Activated CD4-positive, alpha-beta T cell treated with anti-CD3 and anti-CD28 coated beads, Interleukin-2, amount 50 U/mL, for 24 hours (primary cell): ENCODE measurements at regions not wholly inside any gene's neighbourhood (a gene's known extent, or its start where the extent isn't known, plus 50 kb on each side); places are given as distances from the start of the nearest gene placed in this dataset.

Experiments
- DNase-seq, 2 donors: peaks; one replicate each; pipeline ENCODE4 v3.0.0-alpha.2; 2020; ENCODE audit warnings: low read depth in 1 of 2, low spot score in 1 of 2

DNA sequence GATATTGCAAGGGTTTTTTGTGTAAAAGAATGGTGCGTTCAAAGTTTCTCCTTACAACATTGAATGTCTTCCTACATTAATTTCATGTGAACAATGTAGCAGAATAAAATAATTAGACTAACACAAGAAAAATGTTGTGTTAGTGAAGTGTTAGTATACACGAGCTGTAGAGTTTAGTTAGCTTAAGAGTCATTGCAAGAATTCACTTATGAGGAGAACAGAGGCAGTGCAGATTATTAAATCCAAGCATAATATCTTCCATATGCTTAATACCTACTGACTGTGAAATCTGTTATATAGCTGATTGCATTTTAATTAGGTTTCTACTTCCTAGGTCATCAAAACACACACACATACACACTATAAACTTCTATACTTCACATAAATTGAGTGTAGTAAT lies 959.0 kb downstream of the FAT4 start:
- DNase-seq, result no peak

DNA sequence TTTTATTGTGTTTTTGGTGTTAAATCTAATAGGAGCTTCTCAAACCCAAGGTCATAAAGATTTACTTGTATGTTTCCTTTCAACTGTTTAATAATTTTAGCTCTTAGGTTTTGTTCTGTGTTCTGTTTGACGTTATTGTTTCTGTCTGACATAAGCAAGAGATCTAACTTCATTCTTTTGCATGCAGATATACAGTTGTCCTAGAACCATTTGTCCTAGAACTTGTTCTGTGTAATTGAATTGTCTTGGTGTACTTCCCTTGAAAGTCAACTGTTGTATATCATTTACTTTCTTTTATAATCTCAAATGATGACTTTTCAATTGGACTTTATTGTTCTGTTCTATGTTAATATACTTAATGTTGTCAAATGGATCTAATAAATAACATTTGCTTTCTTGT lies 977.1 kb downstream of the FAT4 start:
- DNase-seq, result no peak

DNA sequence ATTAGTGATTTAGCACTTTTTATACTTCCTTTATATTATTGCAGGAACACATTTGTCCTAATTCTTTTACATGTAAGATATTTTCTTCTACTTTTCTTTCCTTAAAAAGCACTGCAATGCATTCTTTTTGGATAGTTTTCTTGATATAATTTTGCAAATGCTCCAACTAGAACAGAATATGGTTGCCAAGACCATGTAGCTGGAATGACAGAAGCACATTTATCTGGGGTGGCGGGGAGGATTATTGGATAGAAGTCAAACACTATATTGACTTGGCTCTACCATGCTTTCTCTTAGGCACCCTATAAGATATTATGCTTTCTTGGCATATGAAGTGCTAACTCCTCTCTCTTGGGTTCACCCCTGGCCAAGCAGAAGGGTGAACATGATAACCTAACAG lies 983.5 kb downstream of the FAT4 start:
- no peak for DNase-seq

- no peak for DNase-seq
These were observed 991.6 kb downstream of the FAT4 start for GRCh38 chr4:126306152-126306869.

GRCh38 chr4:126318376-126318775 lies 1003.6 kb downstream of the FAT4 start:
- no peak for DNase-seq

- DNase-seq, result no peak
These were observed 1014.2 kb downstream of the FAT4 start for GRCh38 chr4:126328914-126329313.

DNA sequence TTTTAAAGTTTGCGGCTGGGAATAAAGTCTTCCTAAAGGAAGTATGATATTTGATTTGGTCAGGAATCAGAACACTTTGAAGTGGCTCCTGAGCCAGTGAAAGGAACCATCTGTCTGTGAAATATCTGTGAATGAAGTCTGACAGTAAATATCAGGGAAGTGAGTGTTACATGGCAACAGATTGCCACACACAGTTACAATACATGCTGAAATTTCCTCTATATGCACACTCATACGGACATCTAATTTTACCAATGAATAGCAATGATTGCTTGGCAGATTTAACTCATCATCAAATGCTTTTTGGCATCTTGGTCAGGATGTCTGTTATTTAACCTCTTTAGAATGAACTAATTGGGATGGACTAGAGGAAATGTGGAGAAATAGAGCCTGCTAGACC lies 1023.8 kb downstream of the FAT4 start:
- no peak for DNase-seq

DNA sequence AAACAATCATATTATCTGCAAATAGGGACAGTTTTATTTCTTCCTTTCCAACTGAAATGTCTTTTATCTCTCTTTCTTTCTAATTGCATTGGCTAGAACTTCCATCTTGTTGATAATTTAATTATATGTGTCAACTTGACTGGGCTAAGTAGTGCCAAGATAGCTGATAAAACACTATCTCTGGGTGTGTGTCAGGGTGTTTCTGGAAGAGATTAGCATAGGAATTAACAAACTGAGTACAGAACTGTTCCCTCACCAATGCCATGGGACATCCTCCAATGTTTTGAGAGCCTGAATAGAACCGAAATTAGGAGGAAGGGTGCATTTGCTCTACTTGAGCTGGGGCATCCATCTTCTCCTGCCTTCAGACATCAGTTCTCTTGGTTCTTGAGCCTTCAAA lies 1027.2 kb downstream of the FAT4 start:
- no peak for DNase-seq

DNA sequence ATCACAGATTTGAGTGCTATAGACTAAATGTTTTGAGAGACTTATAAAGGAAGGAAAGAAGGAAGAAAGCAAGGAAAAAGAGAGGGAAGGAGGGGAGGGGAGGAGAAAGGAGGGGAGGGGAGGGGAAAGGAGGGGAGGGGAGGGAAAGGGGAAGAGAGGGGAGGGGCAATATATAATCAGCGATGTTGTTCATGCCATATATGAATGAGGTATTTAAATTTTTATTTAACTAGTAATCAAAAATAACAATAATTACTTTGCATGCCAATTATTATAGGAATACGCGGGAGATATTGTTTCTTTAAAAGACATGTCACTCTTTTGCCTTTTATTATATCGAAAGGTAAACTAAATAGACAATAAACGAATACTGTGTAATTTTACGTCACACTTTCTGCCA lies 1029.7 kb downstream of the FAT4 start:
- no peak for DNase-seq

DNA sequence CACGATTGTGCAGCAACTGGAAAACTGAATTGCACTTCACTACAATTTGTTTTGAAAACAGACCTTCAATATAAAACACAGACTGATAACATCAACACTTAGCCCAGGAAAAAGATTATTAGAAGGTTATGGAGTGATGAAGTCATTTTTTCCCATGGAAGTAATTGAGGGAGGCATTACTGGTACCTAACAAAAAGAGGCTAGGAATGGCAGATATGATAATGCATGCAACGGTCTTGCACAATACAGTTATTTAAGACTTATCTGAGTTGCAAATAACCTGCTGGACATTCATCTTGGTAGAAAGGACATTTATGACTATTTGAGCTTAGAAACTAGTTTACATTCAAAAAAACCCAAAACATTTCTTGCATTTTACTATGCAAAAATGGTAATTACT lies 1031.9 kb downstream of the FAT4 start:
- DNase-seq, result no peak

- no peak for DNase-seq
These were observed 1040.0 kb downstream of the FAT4 start for GRCh38 chr4:126354784-126355183.

- no peak for DNase-seq
These were observed 1043.3 kb downstream of the FAT4 start for GRCh38 chr4:126358041-126358440.

DNA sequence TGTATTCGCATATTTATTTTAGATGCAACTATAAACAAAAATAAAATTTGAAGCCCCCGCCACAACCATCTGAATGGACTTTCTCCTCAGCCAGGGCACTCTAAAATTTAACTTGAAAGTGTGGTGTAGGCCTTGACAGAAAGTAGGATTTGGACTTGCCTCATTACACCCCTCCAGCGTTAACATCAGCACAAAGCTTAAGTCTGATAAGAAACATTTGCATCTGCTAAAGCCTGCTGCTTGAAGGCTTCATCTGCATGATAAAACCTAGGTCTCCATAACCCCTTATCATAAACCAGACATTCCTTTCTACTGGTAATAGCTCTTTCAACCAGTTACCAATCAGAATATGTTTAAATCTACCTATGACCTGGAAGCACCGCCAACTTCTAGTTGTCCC lies 1046.5 kb downstream of the FAT4 start:
- no peak for DNase-seq

DNA sequence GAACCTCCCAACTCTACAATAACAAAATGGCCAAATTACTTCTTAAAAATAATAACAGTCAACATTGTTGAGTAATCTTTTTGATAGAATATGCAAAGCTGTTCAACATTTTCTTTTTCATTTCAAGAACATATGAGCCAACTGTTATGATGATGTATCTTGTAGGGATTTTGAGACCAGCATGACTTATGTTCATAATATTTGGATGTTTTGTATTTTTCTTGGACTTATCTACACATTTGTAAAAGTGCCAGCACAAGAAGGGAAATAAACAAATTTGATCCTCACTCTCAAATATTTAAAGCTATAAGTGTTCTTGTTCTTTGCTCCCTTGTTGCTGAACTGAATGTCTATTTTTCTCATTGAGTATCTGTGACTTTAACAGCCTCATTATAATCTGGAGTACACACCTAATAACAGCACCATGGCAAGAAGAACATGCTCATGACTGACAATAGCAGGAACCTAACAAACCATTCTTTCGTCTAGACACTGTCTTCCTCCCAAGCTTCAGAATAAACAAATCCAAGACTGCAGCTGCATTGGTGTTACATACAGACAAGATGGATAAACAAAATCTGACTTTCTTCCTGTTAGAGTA lies 1049.7 kb downstream of the FAT4 start:
- no peak for DNase-seq

DNA sequence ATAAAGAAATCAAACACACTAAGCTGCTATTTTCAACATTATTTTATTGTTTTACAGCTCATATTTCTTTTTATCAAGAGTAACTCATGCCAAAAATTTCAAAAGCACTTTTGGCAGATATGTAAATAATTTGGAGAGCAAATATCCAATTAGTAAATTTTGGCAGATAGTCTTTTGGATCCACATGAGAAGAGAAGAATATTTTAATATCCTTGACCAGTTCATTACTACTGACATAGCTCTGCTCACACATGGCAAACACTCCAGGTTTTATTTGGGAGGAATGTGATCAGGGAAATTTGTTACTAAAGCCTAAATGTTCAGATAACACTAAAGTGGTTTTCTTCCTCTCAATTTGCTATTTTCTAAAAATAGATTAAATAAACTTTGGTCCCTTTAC lies 1054.3 kb downstream of the FAT4 start:
- DNase-seq, result no peak

DNA sequence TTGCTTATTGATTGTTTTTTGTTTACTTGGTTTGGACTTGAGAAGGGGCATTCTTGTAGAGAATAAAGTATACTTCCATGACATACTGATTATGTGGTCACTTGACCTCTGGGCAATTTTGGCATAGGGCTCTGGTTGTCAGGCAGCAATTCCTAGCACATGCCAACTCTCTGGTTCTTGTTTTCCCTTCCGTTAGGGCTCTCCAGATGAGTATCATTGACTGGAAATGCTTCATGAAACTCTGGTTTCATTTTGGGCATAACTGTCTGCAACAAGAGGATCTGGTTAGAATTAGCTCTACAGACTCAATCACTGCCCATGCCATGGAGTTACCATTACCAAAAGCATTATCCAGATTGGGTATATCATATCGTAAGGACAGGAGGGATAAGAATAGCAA lies 1057.9 kb downstream of the FAT4 start:
- DNase-seq, result no peak

DNA sequence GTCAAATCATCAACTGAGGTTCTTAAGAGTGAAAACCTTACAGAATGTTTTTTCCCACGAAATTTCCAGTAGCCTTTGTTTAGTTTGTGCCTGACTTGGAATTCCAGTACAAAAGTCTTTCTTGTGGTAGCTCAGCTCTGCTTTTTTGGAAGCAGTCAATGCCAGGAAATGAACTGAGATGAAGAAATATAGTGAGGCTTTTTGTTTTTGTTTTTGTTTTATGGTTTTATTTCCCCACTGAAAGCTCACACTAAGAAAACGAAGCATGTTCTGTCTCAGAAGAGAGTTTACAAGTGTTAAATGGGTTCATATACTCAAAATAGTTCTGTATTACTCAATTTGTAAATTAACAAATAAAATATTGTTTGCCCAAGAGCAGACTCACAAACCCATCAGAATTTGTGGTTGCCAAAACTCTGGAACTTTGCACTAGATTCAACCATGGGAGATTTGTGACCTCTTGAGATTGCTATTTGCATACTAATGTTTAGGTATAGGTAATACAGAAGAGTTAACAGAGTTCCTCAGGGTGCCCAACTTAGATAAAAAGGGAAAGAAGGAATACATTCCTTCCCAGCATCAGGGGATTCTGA lies 1060.8 kb downstream of the FAT4 start:
- no peak for DNase-seq

DNA sequence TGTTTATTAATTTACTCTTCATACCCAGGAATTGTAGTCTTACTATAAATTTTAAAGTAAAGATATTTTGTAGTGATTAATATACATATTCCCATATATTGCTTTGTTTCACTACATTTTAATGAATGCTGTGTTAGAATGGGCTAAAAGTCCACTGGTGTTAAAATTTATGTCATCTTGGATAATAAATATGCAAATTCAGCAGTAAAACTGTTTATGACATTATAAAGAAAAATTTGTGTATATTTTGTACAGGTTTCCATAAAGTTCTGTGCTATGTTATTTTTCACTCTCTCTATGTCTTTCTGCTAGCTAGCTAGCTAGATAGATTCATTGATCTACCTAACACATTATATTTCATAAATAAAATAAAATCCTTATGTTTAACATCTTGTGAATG lies 1071.2 kb downstream of the FAT4 start:
- DNase-seq, result no peak

DNA sequence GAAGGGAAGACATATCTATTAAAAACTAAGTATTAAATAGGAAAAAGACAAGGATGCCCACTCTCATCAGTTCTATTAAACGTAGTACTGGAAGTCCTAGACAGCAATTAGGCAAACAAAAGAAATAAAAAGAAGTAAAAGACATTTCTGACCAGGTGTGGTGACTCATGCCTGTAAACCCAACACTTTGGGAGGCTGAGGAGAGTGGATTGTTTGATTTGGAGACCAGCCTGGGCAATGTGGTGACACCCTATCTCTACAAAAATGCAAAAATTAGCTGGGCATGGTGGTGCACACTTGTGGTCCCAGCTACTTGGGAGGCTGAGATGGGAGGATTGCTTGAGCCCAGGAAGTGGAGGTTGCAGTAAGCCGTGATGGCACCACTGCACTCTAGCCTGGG lies 1071.8 kb downstream of the FAT4 start:
- no peak for DNase-seq

GRCh38 chr4:126395664-126396063 lies 1080.9 kb downstream of the FAT4 start:
- no peak for DNase-seq

DNA sequence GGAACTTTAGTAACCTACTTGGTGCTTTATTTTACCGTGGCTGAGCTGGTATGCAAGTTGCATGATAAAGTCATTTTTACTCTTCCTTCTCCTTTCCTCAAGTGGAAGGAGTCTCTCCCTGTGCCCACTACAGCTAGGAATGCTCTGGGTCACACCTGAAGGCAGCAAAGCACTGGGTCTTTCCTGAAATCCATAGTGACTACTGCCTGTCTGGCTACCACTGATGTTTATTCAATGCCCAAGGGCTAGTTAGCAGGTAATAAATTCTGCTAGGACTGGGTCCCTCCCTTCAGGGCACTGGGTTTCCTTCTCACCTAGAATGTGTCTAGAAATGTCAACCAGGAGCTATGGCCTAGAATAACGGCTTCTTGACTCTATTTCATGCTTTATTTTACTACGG lies 1081.4 kb downstream of the FAT4 start:
- DNase-seq, result no peak

DNA sequence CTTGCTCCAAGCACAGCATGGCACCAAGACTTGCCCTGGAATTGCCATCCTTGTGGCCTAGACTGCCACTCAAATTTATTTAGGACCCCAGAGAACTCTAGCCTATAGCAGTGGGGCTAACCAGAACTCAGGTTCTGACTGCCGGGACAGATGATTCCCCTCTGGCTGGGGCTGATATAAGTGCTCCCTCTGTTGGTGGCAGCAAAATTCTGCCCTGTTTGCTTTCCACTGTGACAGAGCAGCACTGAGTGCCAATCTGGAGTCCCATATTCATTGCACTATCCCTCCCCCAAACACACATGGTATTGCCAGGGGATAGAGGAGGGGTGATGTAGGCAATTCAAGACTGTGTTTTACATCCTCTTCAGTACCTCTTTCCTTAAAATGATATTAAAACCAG lies 1081.9 kb downstream of the FAT4 start:
- no peak for DNase-seq

DNA sequence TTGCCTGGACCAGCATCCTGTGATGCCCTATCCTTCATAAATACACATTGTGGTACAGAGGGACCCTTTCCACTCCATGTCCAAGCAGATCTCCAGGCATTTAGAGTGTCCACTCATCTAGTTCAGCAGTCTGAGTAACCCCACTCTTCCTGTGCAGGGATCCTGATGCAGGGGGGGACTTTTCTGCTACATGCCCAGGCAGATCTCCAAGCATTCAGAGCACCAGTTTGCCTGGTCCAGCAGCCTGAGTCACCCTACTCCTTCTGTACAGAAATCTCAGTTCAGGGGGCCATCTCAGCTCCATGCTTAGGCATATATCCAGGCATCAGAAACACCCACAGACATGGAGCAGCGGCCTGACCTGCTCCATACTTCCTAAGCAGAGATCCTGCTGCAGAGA lies 1089.8 kb downstream of the FAT4 start:
- no peak for DNase-seq
